Lower lobe of right lung (tissue), 2 donors: ENCODE measurements at regions not wholly inside any gene's neighbourhood (a gene's known extent, or its start where the extent isn't known, plus 50 kb on each side); places are given as distances from the start of the nearest gene placed in this dataset.
A peak's percentile ranks its signal among the peaks of the same experiment; 100 is the strongest.

Experiments used
- ATAC-seq, 2 donors: fragments of 200-7000 bp; cut with Tn5 transposase; one replicate each; pipeline ENCODE4 v1.9.1; 2020 to 2022; ENCODE audit warnings: mild to moderate bottlenecking in 2 of 2, moderate library complexity in 2 of 2
- DNase-seq: peaks from one replicate; pipeline ENCODE4 v3.0.0-alpha.2; 2020
- H3K27ac ChIP-seq: fragments of 200-600 bp; one replicate; pipeline ENCODE4 v1.8.0; 2022
- H3K27me3 ChIP-seq: fragments of 200-600 bp; one replicate; pipeline ENCODE4 v1.8.0; 2022; ENCODE audit warnings: low read depth
- H3K36me3 ChIP-seq: fragments of 200-600 bp; one replicate; pipeline ENCODE4 v1.8.0; 2022; ENCODE audit warnings: mild to moderate bottlenecking
- H3K4me1 ChIP-seq: fragments of 200-600 bp; one replicate; pipeline ENCODE4 v1.8.0; 2022
- H3K4me3 ChIP-seq: fragments of 200-600 bp; one replicate; pipeline ENCODE4 v1.8.0; 2022; ENCODE audit warnings: mild to moderate bottlenecking
- H3K9me3 ChIP-seq: fragments of 200-600 bp; one replicate; pipeline ENCODE4 v1.8.0; 2022
- CTCF ChIP-seq: fragments of 200-600 bp; IDR thresholded peaks from one replicate; pipeline ENCODE4 v1.8.0; 2022; ENCODE audit warnings: antibody characterized with exemption, mild to moderate bottlenecking
- intact Hi-C: fragments of 100-400 bp; cut with DNase I; formaldehyde crosslinking; loops from one replicate; pipeline ENCODE4 v1.11.0; 2022
- donor health status: DM: no; HTN: yes; CAD: no; lungs with severe emphysema.

- no peaks in the 10 kb centered on the region for H3K36me3 ChIP-seq
- DNase-seq (no peak), ATAC-seq (peak in 1 of 2 donors; percentile 16)
- no peak overlapping the region for H3K4me3 ChIP-seq
- no peaks in the 10 kb centered on the region for H3K9me3 ChIP-seq
- no peak overlapping the region for H3K27ac ChIP-seq
- no peaks in the 10 kb centered on the region for H3K4me1 ChIP-seq
- no peaks in the 10 kb centered on the region for H3K27me3 ChIP-seq
- intact Hi-C loops: no loop called here
- no peak for TF ChIP-seq CTCF
These were observed 403.2 kb upstream of the PTGER4 start for GRCh38 chr5:40276426-40277102.

- ATAC-seq: no peak
These were observed 405.1 kb upstream of the PTGER4 start for GRCh38 chr5:40274568-40274967.

GRCh38 chr5:40273936-40274335 lies 405.8 kb upstream of the PTGER4 start:
- no peaks in the 10 kb centered on the region for H3K27me3 ChIP-seq
- intact Hi-C loops: no loop called here
- no peaks in the 10 kb centered on the region for H3K9me3 ChIP-seq
- no peaks in the 10 kb centered on the region for H3K36me3 ChIP-seq
- no peak overlapping the region for H3K4me3 ChIP-seq
- no peak overlapping the region for H3K27ac ChIP-seq
- ATAC-seq: no peak
- no peak for DNase-seq
- no peaks in the 10 kb centered on the region for H3K4me1 ChIP-seq
- TF ChIP-seq CTCF: no peak

More at GRCh38 chr5:40274568-40274967, 405.1 kb upstream of the PTGER4 start:
- DNase-seq: no peak
- intact Hi-C loops: no loop called here
- H3K9me3 ChIP-seq: no peaks in the 10 kb centered on the region
- no peaks in the 10 kb centered on the region for H3K36me3 ChIP-seq
- no peak overlapping the region for H3K27ac ChIP-seq
- H3K4me3 ChIP-seq: no peak overlapping the region
- H3K27me3 ChIP-seq: no peaks in the 10 kb centered on the region
- H3K4me1 ChIP-seq: no peaks in the 10 kb centered on the region
- TF ChIP-seq CTCF: no peak

GRCh38 chr5:40271476-40271875 lies 408.2 kb upstream of the PTGER4 start:
- no peaks in the 10 kb centered on the region for H3K9me3 ChIP-seq
- intact Hi-C loops: no loop called here

GRCh38 chr5:40270274-40270845 lies 409.4 kb upstream of the PTGER4 start:
- Histone ChIP-seq H3K4me3 (no peak overlapping the region), H3K36me3 (no peaks in the 10 kb centered on the region), H3K27ac (no peak overlapping the region), H3K27me3 (no peaks in the 10 kb centered on the region), H3K4me1 (no peaks in the 10 kb centered on the region), H3K9me3 (no peaks in the 10 kb centered on the region)
- no peak for TF ChIP-seq CTCF
- intact Hi-C loops: no loop called here
- ATAC-seq (no peak), DNase-seq (no peak)

More at GRCh38 chr5:40271476-40271875, 408.2 kb upstream of the PTGER4 start:
- Histone ChIP-seq H3K27me3 (no peaks in the 10 kb centered on the region), H3K4me1 (no peaks in the 10 kb centered on the region), H3K4me3 (no peak overlapping the region), H3K36me3 (no peaks in the 10 kb centered on the region), H3K27ac (no peak overlapping the region)
- no peak for DNase-seq
- ATAC-seq: no peak
- TF ChIP-seq CTCF: no peak
